WERI-Rb-1 (cell line): ENCODE measurements at regions not wholly inside any gene's neighbourhood (a gene's known extent, or its start where the extent isn't known, plus 50 kb on each side); places are given as distances from the start of the nearest gene placed in this dataset.
"Not testable (repeated sequence)": the region's sequence is repeated elsewhere in the genome, so short reads cannot be mapped to it uniquely, and the experiment has no call there.

Source experiments
- DNase-seq: peaks from one replicate; pipeline ENCODE4 v3.0.0-alpha.2; 2020
- H3K27ac ChIP-seq: fragments of 250-450 bp; sonication (Bioruptor Pico); 2 replicates; pipeline ENCODE4 v1.5.1; 2020; ENCODE audit warnings: mild to moderate bottlenecking, moderate library complexity
- H3K27me3 ChIP-seq: fragments of 250-450 bp; sonication (Bioruptor Pico); 2 replicates; pipeline ENCODE4 v1.5.1; 2021; ENCODE audit warnings: mild to moderate bottlenecking, low read depth, moderate library complexity; ENCODE audit not compliant: insufficient read depth, severe bottlenecking
- H3K36me3 ChIP-seq: fragments of 250-450 bp; sonication (Bioruptor Pico); 2 replicates; pipeline ENCODE4 v1.5.1; 2020; ENCODE audit warnings: mild to moderate bottlenecking, moderate library complexity
- H3K4me3 ChIP-seq: 2 replicates; pipeline ENCODE4 v1.5.1; 2011; ENCODE audit warnings: low read depth, mild to moderate bottlenecking, control low read depth, low read length
- H3K9me3 ChIP-seq: fragments of 250-450 bp; sonication (Bioruptor Pico); 2 replicates; pipeline ENCODE4 v1.5.1; 2021; ENCODE audit warnings: mild to moderate bottlenecking, moderate library complexity; ENCODE audit not compliant: severe bottlenecking
- TF ChIP-seq, protein P1 (sequence below): IDR thresholded peaks from 2 replicates; pipeline ENCODE4 v1.5.1; 2011; ENCODE audit warnings: low read depth, mild to moderate bottlenecking, control low read depth, inconsistent platforms, low read length

DNA sequence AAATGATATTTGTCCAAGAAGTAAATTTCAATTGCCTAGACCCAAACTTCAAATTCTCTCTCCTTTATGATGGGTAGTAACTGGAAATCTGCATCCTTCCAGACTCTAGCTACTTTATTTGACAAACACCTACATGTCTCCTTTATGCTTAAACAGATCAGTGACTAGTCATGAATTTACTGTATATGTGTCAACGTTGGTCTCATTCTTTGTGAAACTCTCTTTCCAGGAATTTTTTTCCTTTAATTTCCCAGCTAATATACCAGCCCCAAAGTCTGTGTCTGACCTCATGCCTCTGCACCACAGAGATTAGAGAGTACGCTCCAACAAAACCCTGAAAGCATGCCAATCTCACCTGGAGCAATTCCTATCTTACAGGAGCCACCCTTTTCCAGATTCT, 811.2 kb upstream of the NCAM2 start:
- Histone ChIP-seq H3K27me3 (peaks cover 22% of the 10 kb centered on the region), H3K9me3 (no peaks in the 10 kb centered on the region), H3K4me3 (no peak overlapping the region), H3K27ac (no peak overlapping the region), H3K36me3 (no peaks in the 10 kb centered on the region)
- DNase-seq = no peak
- TF ChIP-seq, protein P1, sequence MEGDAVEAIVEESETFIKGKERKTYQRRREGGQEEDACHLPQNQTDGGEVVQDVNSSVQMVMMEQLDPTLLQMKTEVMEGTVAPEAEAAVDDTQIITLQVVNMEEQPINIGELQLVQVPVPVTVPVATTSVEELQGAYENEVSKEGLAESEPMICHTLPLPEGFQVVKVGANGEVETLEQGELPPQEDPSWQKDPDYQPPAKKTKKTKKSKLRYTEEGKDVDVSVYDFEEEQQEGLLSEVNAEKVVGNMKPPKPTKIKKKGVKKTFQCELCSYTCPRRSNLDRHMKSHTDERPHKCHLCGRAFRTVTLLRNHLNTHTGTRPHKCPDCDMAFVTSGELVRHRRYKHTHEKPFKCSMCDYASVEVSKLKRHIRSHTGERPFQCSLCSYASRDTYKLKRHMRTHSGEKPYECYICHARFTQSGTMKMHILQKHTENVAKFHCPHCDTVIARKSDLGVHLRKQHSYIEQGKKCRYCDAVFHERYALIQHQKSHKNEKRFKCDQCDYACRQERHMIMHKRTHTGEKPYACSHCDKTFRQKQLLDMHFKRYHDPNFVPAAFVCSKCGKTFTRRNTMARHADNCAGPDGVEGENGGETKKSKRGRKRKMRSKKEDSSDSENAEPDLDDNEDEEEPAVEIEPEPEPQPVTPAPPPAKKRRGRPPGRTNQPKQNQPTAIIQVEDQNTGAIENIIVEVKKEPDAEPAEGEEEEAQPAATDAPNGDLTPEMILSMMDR = no peak

DNA sequence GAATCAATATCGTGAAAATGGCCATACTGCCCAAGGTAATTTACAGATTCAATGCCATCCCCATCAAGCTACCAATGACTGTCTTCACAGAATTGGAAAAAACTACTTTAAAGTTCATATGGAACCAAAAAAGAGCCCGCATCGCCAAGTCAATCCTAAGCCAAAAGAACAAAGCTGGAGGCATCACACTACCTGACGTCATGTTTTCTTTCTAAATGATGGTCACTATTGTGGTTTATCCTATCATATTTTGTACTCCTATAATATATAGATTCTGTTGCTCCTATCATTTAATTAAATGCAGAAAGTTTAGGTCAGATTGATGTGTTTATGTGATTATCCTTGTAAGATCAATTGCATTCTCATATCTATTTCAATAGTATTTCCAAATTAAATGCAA, 796.9 kb upstream of the NCAM2 start:
- not testable (repeated sequence) for H3K9me3 ChIP-seq, H3K27ac ChIP-seq, H3K36me3 ChIP-seq, H3K4me3 ChIP-seq, DNase-seq, H3K27me3 ChIP-seq

DNA sequence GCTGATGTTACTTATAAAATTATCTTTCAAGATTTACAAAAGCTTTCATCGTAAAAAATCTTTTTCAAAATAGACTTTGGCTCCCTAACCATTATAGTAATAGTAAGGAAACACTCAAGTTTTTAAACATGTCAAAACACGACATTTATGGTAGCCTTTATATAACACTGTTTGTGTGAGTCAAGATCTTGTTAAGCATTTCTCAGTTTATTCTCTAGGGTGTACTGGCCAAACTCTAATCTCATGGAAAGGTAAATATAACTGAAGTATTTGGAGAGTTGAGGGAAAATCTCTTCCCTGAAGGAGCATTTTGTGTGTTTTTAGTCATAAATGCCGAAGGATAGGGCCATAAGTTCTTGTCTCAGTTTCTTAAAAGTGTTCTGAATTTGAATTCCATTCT, 790.9 kb upstream of the NCAM2 start:
- H3K36me3 ChIP-seq = no peaks in the 10 kb centered on the region
- no peak overlapping the region for H3K27ac ChIP-seq
- TF ChIP-seq, protein P1 = no peak
- H3K27me3 ChIP-seq = peaks cover 26% of the 10 kb centered on the region
- no peak overlapping the region for H3K4me3 ChIP-seq
- no peaks in the 10 kb centered on the region for H3K9me3 ChIP-seq
- no peak for DNase-seq

DNA sequence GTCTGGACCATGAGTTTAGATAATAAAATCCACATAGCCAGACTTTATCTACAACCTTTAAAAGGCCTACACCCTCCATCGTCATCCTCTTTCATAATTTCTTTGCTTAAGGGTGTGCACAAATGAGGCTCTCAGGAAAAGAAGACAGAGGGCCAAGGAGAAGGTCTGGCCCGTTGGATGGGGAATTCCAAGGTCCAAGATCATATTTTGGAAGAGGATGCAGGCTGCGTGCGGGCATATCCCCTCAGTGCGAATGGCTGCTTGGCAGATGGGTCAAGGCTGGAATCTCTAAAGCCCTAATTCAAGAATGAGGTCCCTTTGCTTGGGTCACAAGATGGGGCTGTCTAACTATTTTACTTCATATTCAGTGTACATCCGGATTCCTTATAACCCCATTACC, 782.2 kb upstream of the NCAM2 start:
- no peaks in the 10 kb centered on the region for H3K36me3 ChIP-seq
- TF ChIP-seq, protein P1 = no peak
- no peak for DNase-seq
- H3K27ac ChIP-seq = no peak overlapping the region
- H3K4me3 ChIP-seq = no peak overlapping the region
- peaks cover 10% of the 10 kb centered on the region for H3K27me3 ChIP-seq
- no peaks in the 10 kb centered on the region for H3K9me3 ChIP-seq

DNA sequence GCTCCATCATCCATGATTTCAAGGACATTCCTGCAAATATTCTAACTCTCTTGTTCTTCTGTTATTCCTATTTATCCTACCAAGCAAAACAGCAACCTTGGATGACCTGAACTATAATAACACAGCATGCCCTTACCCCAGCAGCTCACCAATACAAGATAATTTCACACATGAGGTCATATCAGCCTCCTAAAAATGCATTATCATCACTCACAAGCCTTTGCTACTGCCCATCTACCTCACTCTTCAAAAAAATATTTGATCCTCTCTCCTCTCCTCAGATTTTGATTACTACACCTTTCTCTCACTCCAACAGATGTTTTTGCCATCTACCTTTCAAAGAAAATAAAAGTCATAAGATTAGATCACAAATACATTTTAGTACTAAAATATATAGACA, 777.6 kb upstream of the NCAM2 start:
- TF ChIP-seq, protein P1 = no peak
- H3K36me3 ChIP-seq = no peaks in the 10 kb centered on the region
- peaks cover 24% of the 10 kb centered on the region for H3K27me3 ChIP-seq
- no peak overlapping the region for H3K27ac ChIP-seq
- DNase-seq = no peak
- H3K9me3 ChIP-seq = no peaks in the 10 kb centered on the region
- H3K4me3 ChIP-seq = no peak overlapping the region

DNA sequence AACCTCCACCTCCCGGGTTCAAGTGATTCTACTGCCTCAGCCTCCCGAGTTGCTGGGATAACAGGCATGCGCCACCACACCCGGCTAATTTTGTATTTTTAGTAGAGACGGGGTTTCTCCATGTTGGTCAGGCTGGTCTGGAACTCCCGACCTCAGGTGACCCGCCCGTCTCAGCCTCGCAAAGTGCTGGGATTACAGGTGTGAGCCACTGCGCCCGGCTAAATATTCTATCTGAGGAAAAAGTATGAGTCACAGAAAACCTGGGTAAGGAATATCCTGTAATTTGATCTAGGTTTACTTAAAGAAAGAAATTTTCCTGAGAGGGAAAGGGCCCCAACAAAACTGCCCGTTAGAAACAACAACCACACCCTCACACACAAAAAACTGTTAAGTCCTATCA, 776.2 kb upstream of the NCAM2 start:
- H3K27ac ChIP-seq, H3K9me3 ChIP-seq, DNase-seq, H3K4me3 ChIP-seq, H3K36me3 ChIP-seq: not testable (repeated sequence)
- peaks cover 28% of the 10 kb centered on the region for H3K27me3 ChIP-seq

DNA sequence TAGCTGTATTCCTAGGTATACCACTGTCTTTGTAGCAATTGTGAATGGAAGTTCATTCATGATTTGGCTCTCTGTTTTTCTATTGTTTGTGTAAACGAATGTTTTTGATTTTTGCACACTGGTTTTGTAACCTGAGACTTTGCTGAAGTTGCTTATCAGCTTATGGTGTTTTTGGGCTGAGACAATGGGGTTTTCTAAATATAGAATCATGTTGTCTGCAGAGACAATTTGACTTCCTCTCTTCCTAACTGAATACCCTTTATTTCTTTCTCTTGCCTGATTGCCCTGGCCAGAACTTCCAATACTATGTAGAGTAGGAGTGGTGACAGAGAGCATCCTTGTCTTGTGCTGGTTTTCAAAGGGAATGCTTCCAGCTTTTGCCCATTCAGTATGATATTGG, 761.6 kb upstream of the NCAM2 start:
- not testable (repeated sequence) for H3K36me3 ChIP-seq, H3K4me3 ChIP-seq, H3K27ac ChIP-seq, DNase-seq, H3K9me3 ChIP-seq, H3K27me3 ChIP-seq
